Adrenal gland (tissue), 9 donors: ENCODE measurements at regions not wholly inside any gene's neighbourhood (a gene's known extent, or its start where the extent isn't known, plus 50 kb on each side); places are given as distances from the start of the nearest gene placed in this dataset.

Source experiments
- DNase-seq, 7 donors: peaks; one replicate each; pipeline ENCODE4 v3.0.0-alpha.2; 2019 to 2020
- H3K27ac ChIP-seq, 5 donors: fragments of 200-600 bp; sonication (generic) in 4 of 5; 1 replicate in 3 of 5; 2 replicates in 2 of 5; pipeline versions ENCODE4 v1.5.1 to v1.8.0; 2016 to 2020; ENCODE audit warnings: mild to moderate bottlenecking in 1 of 5
- H3K27me3 ChIP-seq: fragments of 200-600 bp; 2 replicates; pipeline ENCODE4 v1.8.0; 2021
- H3K36me3 ChIP-seq, 2 donors: fragments of 200-600 bp; replicated peaks in 1 of 2; 1 replicate in 1 of 2; 2 replicates in 1 of 2; pipeline versions ENCODE4 v1.5.1 to v1.8.0; 2018 to 2022
- H3K4me1 ChIP-seq, 2 donors: fragments of 200-600 bp; replicated peaks in 1 of 2; 1 replicate in 1 of 2; 2 replicates in 1 of 2; pipeline versions ENCODE4 v1.5.1 to v1.8.0; 2018 to 2021
- H3K4me3 ChIP-seq, 4 donors: fragments of 200-600 bp; sonication (generic) in 3 of 4; one replicate each; pipeline ENCODE4 v1.5.1; 2016 to 2018
- H3K9me3 ChIP-seq, 3 donors: fragments of 200-600 bp; sonication (generic) in 1 of 3; replicated peaks in 1 of 3; 1 replicate in 2 of 3; 2 replicates in 1 of 3; pipeline versions ENCODE4 v1.5.1 to v1.8.0; 2016 to 2021
- POLR2A ChIP-seq, 2 donors: fragments of 450-650 bp; IDR thresholded peaks; one replicate each; pipeline ENCODE4 v1.6.1; 2017; ENCODE audit warnings: antibody characterized with exemption in 2 of 2, mild to moderate bottlenecking in 2 of 2, moderate library complexity in 1 of 2
- WGBS, 4 donors: extraction: QIAGEN DNeasy Blood & Tissue Kit in 2 of 4; methylation state at CpG; one replicate each; pipeline versions ENCODE4 v1.1.5 to v1.1.7; 2013 to 2017; 5-methylcytosine and 5-hydroxymethylcytosine counted together
- intact Hi-C, 2 donors: fragments of 100-400 bp; cut with DNase I; formaldehyde crosslinking; loops; one replicate each; pipeline versions ENCODE4 v1.14.1 to v1.15.0; 2022 to 2023
- TF ChIP-seq, protein P1 (sequence below), 6 experiments: fragments of 450-650 bp in 4 of 6; fragments of 200-600 bp in 2 of 6; sonication (generic) in 1 of 6; IDR thresholded peaks; 1 replicate in 5 of 6; 2 replicates in 1 of 6; pipeline versions ENCODE4 v1.5.1 to v1.8.0; 2016 to 2021; ENCODE audit warnings: antibody characterized with exemption in 6 of 6, mild to moderate bottlenecking in 2 of 6, moderate library complexity in 1 of 6
- donor health status: healthy with polysubstance abuse.
- donor health status: Bipolar disorder and iron deficiency.
- donor health status: DM: yes; HTN: yes; CAD: no.
- donor health status: DM: no; HTN: no; CAD: no.
- donor health status: DM: no; HTN: no; CAD: no.

DNA sequence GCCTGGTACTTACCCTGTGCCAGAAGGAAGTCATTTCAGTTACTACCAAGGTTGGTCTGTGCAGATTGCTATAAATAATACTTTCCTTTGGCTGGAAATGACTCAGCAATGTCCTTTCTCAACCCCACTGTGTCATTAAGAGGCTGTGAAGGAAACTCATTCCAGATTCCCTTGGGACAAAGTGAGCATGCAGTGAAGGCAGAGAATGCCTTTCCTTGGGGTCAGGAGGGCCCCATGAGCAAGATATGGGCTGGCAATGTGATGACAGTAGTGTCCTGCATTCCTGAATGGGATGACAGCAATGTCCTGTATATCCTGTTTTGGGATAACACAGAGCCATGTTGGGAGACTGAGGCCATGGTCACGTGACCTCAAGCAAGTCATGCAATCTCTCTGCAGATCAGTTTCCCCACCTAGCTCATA lies 213.1 kb upstream of the TMTC4 start:
- Histone ChIP-seq H3K27me3 (no peaks in the 10 kb centered on the region), H3K9me3 (no peaks in the 10 kb centered on the region), H3K4me1 (no peaks in the 10 kb centered on the region), H3K36me3 (no peaks in the 10 kb centered on the region), H3K27ac (no peak overlapping the region), H3K4me3 (no peak overlapping the region)
- no peak for TF ChIP-seq POLR2A (IDR thresholded peaks at IDR 0.05)
- TF ChIP-seq, protein P1, sequence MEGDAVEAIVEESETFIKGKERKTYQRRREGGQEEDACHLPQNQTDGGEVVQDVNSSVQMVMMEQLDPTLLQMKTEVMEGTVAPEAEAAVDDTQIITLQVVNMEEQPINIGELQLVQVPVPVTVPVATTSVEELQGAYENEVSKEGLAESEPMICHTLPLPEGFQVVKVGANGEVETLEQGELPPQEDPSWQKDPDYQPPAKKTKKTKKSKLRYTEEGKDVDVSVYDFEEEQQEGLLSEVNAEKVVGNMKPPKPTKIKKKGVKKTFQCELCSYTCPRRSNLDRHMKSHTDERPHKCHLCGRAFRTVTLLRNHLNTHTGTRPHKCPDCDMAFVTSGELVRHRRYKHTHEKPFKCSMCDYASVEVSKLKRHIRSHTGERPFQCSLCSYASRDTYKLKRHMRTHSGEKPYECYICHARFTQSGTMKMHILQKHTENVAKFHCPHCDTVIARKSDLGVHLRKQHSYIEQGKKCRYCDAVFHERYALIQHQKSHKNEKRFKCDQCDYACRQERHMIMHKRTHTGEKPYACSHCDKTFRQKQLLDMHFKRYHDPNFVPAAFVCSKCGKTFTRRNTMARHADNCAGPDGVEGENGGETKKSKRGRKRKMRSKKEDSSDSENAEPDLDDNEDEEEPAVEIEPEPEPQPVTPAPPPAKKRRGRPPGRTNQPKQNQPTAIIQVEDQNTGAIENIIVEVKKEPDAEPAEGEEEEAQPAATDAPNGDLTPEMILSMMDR (IDR thresholded peaks at IDR 0.05) = no peak
- peak in 5 of 7 donors; percentile 8 to 62 (median 30) for DNase-seq
- intact Hi-C loops = no loop called here
- WGBS, 4 donors = 60 to 70% (median 67%) methylated on average over 1 of the region's 1 CpG

DNA sequence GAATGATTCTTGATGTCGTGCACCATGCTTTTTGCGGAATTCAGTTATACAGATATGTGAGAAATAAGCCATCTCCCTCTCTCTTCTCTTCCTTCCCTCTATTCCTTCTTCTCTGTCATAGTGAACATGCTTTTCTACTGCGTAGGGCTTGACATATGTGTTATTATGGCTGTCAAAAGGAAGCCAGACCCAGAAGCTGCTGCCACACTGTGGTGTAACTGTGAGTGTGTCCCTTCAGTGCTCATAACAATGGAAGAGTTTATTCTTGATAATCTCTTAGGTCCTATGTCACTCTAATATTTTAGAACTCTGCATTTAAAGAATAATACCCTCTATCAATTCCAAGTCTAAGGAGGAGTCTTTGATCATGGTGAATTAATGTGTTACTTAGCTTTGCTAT lies 208.9 kb upstream of the TMTC4 start:
- 64 to 84% (median 78%) methylated on average over 3 of the region's 3 CpGs for WGBS, 4 donors
- TF ChIP-seq POLR2A (IDR thresholded peaks at IDR 0.05) = no peak
- TF ChIP-seq, protein P1 (IDR thresholded peaks at IDR 0.05) = no peak
- intact Hi-C loops = no loop called here
- H3K4me1 ChIP-seq = no peaks in the 10 kb centered on the region
- H3K4me3 ChIP-seq = no peak overlapping the region
- H3K36me3 ChIP-seq = no peaks in the 10 kb centered on the region
- no peak overlapping the region for H3K27ac ChIP-seq
- H3K9me3 ChIP-seq = no peaks in the 10 kb centered on the region
- no peak for DNase-seq
- no peaks in the 10 kb centered on the region for H3K27me3 ChIP-seq

DNA sequence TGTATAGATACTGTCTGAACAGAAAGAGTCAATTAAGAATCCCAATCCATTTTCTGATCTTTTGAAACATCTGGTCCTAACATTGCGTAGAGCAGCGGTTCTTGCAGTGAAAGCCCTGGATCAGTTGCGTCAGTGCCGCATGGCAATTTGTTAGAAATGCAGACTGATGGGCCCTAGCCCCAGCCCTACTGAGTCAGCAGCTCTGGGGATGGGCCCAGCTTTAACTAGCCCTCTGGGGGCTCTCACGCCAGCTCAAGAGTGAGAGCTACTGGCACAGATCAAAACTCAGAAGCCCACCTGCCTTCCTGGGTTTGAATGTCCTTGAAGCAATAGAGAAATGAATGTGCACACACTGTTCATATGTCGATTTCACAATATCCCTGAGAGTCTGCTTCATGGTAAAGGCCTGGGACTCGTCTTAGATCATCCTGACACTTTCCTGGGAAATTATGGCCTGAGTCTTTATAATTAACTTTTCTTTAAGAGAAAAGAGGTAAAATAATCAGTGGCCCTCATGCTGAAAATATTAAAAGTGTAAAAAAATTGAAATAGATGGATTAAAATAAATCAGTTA lies 206.8 kb upstream of the TMTC4 start:
- Histone ChIP-seq H3K27me3 (no peaks in the 10 kb centered on the region), H3K4me3 (no peak overlapping the region), H3K4me1 (no peaks in the 10 kb centered on the region), H3K27ac (no peak overlapping the region), H3K9me3 (no peaks in the 10 kb centered on the region), H3K36me3 (no peaks in the 10 kb centered on the region)
- intact Hi-C loops = no loop called here
- no peak for DNase-seq
- no peak for TF ChIP-seq POLR2A (IDR thresholded peaks at IDR 0.05)
- TF ChIP-seq, protein P1 (IDR thresholded peaks at IDR 0.05) = no peak
- 78 to 89% (median 82%) methylated on average over 7 of the region's 7 CpGs for WGBS, 4 donors

DNA sequence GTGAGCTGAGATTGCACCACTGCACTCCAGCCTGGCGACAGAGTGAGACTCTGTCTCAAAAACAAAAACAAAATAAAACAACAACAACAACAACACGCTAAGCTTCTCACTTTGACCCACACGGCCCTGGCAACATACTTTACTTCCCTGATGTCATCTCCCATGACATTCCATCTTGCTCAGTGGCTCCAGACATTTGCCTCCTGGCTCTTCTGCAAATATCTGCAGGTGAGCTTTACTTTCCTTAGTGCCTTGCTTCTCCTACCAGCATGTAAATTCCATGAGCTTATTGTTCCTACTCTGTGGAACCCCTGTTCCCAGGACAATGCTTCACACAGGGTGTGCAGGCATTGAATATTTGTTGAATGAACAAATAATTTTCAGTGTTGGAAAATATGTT lies 205.6 kb upstream of the TMTC4 start:
- DNase-seq = no peak
- no peak for TF ChIP-seq POLR2A (IDR thresholded peaks at IDR 0.05)
- no peaks in the 10 kb centered on the region for H3K4me1 ChIP-seq
- H3K9me3 ChIP-seq = no peaks in the 10 kb centered on the region
- no peak overlapping the region for H3K4me3 ChIP-seq
- no peak overlapping the region for H3K27ac ChIP-seq
- intact Hi-C loops = no loop called here
- no peaks in the 10 kb centered on the region for H3K36me3 ChIP-seq
- no peaks in the 10 kb centered on the region for H3K27me3 ChIP-seq
- 47 to 59% (median 51%) methylated on average over 3 of the region's 3 CpGs for WGBS, 4 donors

DNA sequence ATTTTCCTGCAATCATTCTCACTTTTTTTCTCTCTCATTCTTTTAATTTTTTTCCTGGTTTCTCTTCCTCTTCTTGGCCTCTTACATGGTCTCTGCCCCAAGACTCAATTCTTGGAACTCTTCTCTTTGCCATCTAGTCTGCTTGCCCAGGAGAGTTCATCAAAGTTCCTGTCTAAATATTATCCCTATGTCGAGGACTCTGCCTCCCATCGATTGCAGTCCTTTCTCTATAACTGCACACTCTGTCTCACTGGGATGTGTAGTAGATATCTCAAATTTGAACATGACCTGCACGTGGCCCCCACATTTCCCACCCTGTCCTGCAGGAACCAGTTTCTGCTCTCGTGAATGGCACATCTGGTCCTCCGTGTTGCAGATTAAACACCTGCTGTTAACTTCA lies 204.7 kb upstream of the TMTC4 start:
- Histone ChIP-seq H3K9me3 (no peaks in the 10 kb centered on the region), H3K27ac (no peak overlapping the region), H3K4me3 (no peak overlapping the region), H3K4me1 (no peaks in the 10 kb centered on the region), H3K27me3 (no peaks in the 10 kb centered on the region), H3K36me3 (no peaks in the 10 kb centered on the region)
- WGBS, 4 donors = 70 to 88% (median 83%) methylated on average over 5 of the region's 5 CpGs
- TF ChIP-seq POLR2A (IDR thresholded peaks at IDR 0.05) = no peak
- TF ChIP-seq, protein P1 (IDR thresholded peaks at IDR 0.05) = no peak
- intact Hi-C loops = no loop called here
- DNase-seq = no peak
